H9 (cell line): ENCODE measurements at regions not wholly inside any gene's neighbourhood (a gene's known extent, or its start where the extent isn't known, plus 50 kb on each side); places are given as distances from the start of the nearest gene placed in this dataset.

Source experiments
- DNase-seq: peaks from one replicate; pipeline ENCODE4 v3.0.0-alpha.2; 2017
- H2AFZ ChIP-seq: one replicate; pipeline ENCODE4 v1.6.1; 2013; ENCODE audit warnings: mild to moderate bottlenecking, low read length, control low read depth, moderate library complexity
- H2AK5ac ChIP-seq: 2 replicates; pipeline ENCODE4 v1.6.1; 2013; ENCODE audit warnings: low read length, control low read depth, mixed read lengths; ENCODE audit not compliant: insufficient read length
- H2BK120ac ChIP-seq: one replicate; pipeline ENCODE4 v1.6.1; 2013; ENCODE audit warnings: low read depth, mild to moderate bottlenecking, low read length, control low read depth, inconsistent platforms; ENCODE audit not compliant: poor library complexity, severe bottlenecking
- H2BK12ac ChIP-seq: 2 replicates; pipeline ENCODE4 v1.6.1; 2013; ENCODE audit warnings: low read length, control low read depth, mixed read lengths, low read depth; ENCODE audit not compliant: insufficient read length
- H2BK15ac ChIP-seq: 2 replicates; pipeline ENCODE4 v1.6.1; 2013; ENCODE audit warnings: low read depth, low read length, control low read depth
- H2BK20ac ChIP-seq: one replicate; pipeline ENCODE4 v1.6.1; 2013; ENCODE audit warnings: low read depth, mild to moderate bottlenecking, low read length, control low read depth, inconsistent platforms; ENCODE audit not compliant: poor library complexity, severe bottlenecking
- H2BK5ac ChIP-seq: 2 replicates; pipeline ENCODE4 v1.6.1; 2013; ENCODE audit warnings: low read length, control low read depth, mixed read lengths; ENCODE audit not compliant: insufficient read length
- H3K14ac ChIP-seq: 2 replicates; pipeline ENCODE4 v1.6.1; 2013; ENCODE audit warnings: low read length, control low read depth; ENCODE audit not compliant: insufficient read depth
- H3K18ac ChIP-seq: 2 replicates; pipeline ENCODE4 v1.6.1; 2013; ENCODE audit warnings: low read depth, mild to moderate bottlenecking, mixed read lengths, low read length, control low read depth; ENCODE audit not compliant: insufficient read length
- H3K23ac ChIP-seq: 2 replicates; pipeline ENCODE4 v1.6.1; 2013; ENCODE audit warnings: low read length, control low read depth, mixed read lengths, low read depth; ENCODE audit not compliant: insufficient read length
- H3K23me2 ChIP-seq: 2 replicates; pipeline ENCODE4 v1.6.1; 2013; ENCODE audit warnings: low read depth, mild to moderate bottlenecking, mixed read lengths, low read length, control low read depth; ENCODE audit not compliant: insufficient read length, poor library complexity, severe bottlenecking
- H3K27ac ChIP-seq: 2 replicates; pipeline ENCODE4 v1.5.1; 2013; ENCODE audit warnings: low read length, control low read depth, mixed read lengths, low read depth; ENCODE audit not compliant: insufficient read length
- H3K27me3 ChIP-seq: 2 replicates; pipeline ENCODE4 v1.6.1; 2013; ENCODE audit warnings: low read length, control low read depth, inconsistent platforms; ENCODE audit not compliant: insufficient read depth
- H3K4ac ChIP-seq: 2 replicates; pipeline ENCODE4 v1.6.1; 2013; ENCODE audit warnings: low read depth, mild to moderate bottlenecking, control low read depth, inconsistent platforms, low read length, moderate library complexity
- H3K4me1 ChIP-seq: 2 replicates; pipeline ENCODE4 v1.6.1; 2013; ENCODE audit warnings: low read length, control low read depth, inconsistent platforms; ENCODE audit not compliant: insufficient read depth
- H3K4me2 ChIP-seq: 2 replicates; pipeline ENCODE4 v1.6.1; 2013; ENCODE audit warnings: low read length, control low read depth, mixed read lengths; ENCODE audit not compliant: insufficient read length, insufficient read depth
- H3K56ac ChIP-seq: 2 replicates; pipeline ENCODE4 v1.6.1; 2013; ENCODE audit warnings: low read depth, mild to moderate bottlenecking, mixed read lengths, low read length, control low read depth; ENCODE audit not compliant: insufficient read length
- H3K79me1 ChIP-seq: 2 replicates; pipeline ENCODE4 v1.6.1; 2013; ENCODE audit warnings: low read depth, mild to moderate bottlenecking, moderate library complexity, low read length, control low read depth, inconsistent platforms; ENCODE audit not compliant: insufficient read depth, poor library complexity, severe bottlenecking
- H3K79me2 ChIP-seq: 2 replicates; pipeline ENCODE4 v1.6.1; 2013; ENCODE audit warnings: low read length, control low read depth, inconsistent platforms; ENCODE audit not compliant: insufficient read depth
- H3K9ac ChIP-seq: 2 replicates; pipeline ENCODE4 v1.6.1; 2013; ENCODE audit warnings: low read length, control low read depth, mixed read lengths; ENCODE audit not compliant: insufficient read length; ENCODE audit errors: extremely low read depth
- H3K9me3 ChIP-seq: one replicate; pipeline ENCODE4 v1.6.1; 2013; ENCODE audit warnings: low read depth, low read length, inconsistent platforms; ENCODE audit not compliant: control insufficient read depth
- H3T11ph ChIP-seq: one replicate; pipeline ENCODE4 v1.6.1; 2013; ENCODE audit warnings: mild to moderate bottlenecking, low read length, control low read depth, inconsistent platforms
- H4K20me1 ChIP-seq: one replicate; pipeline ENCODE4 v1.6.1; 2013; ENCODE audit not compliant: control insufficient read depth, insufficient read length, insufficient read depth
- H4K5ac ChIP-seq: 2 replicates; pipeline ENCODE4 v1.6.1; 2013; ENCODE audit warnings: low read depth, mild to moderate bottlenecking, mixed read lengths, low read length, control low read depth; ENCODE audit not compliant: insufficient read length
- H4K8ac ChIP-seq: replicated peaks from 2 replicates; pipeline ENCODE4 v1.6.1; 2013; ENCODE audit warnings: low read length, control low read depth, mixed read lengths, low read depth; ENCODE audit not compliant: insufficient read length
- H4K91ac ChIP-seq: 2 replicates; pipeline ENCODE4 v1.6.1; 2013; ENCODE audit warnings: low read depth, mild to moderate bottlenecking, moderate library complexity, mixed read lengths, low read length, control low read depth; ENCODE audit not compliant: insufficient read length
- H3K27ac Mint-ChIP-seq, 3 experiments: 2 replicates in 2 of 3; 3 replicates in 1 of 3; pipeline ENCODE4 v1.8.0; 2020 to 2021; ENCODE audit warnings: mixed read lengths in 3 of 3, mild to moderate bottlenecking in 1 of 3, moderate library complexity in 1 of 3
- H3K27me3 Mint-ChIP-seq: 2 replicates; pipeline ENCODE4 v1.8.0; 2021; ENCODE audit warnings: low read depth, mild to moderate bottlenecking, moderate library complexity, mixed read lengths
- H3K36me3 Mint-ChIP-seq, 3 experiments: 2 replicates in 2 of 3; 3 replicates in 1 of 3; pipeline ENCODE4 v1.8.0; 2020 to 2021; ENCODE audit warnings: low read depth in 3 of 3, mixed read lengths in 3 of 3; ENCODE audit not compliant: insufficient read depth in 1 of 3
- H3K4me1 Mint-ChIP-seq, 2 experiments: 2 replicates each; pipeline ENCODE4 v1.8.0; 2020; ENCODE audit warnings: mixed read lengths in 2 of 2
- H3K4me3 Mint-ChIP-seq, 2 experiments: 2 replicates in 1 of 2; 3 replicates in 1 of 2; pipeline ENCODE4 v1.8.0; 2020 to 2021; ENCODE audit warnings: mild to moderate bottlenecking in 2 of 2, mixed read lengths in 2 of 2, moderate library complexity in 1 of 2
- H3K9me3 Mint-ChIP-seq, 2 experiments: 2 replicates in 1 of 2; 3 replicates in 1 of 2; pipeline ENCODE4 v1.8.0; 2020; ENCODE audit warnings: mild to moderate bottlenecking in 2 of 2, mixed read lengths in 2 of 2, moderate library complexity in 1 of 2
- CTCF ChIP-seq: fragments of 200-600 bp; sonication (generic); conservative IDR thresholded peaks from 3 replicates; pipeline ENCODE4 v1.8.0; 2021; ENCODE audit warnings: antibody characterized with exemption, mild to moderate bottlenecking
- WGBS: extraction: QIAGEN DNeasy Blood & Tissue Kit; methylation state at CpG from one replicate; pipeline ENCODE4 v1.1.7; 2013; ENCODE audit warnings: missing lambda C conversion rate, low lambda C conversion rate, mixed read lengths; ENCODE audit not compliant: insufficient read length; ENCODE audit errors: extremely low coverage; 5-methylcytosine and 5-hydroxymethylcytosine counted together

DNA sequence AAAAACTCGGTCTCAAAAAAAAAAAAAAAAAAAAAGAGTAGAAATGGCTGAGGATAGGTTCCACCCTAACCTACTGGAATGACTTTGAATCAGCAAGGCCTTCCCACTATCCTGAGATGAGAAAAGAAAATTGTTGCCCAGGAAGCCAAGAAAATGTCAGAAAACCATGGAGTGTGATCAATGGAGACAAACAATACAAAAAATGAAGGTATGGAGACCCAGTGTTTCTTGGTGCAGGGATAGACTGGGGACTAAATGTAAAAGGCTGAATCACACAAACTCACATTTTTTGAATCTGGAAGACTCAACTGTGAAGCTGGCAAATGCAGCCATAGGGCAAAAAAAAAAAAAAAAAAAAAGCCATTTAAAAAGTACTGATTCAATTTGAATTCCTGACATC lies 364.3 kb upstream of the ANKRD30A start:
- no peak overlapping the region for H3K4me2 ChIP-seq
- H3K4me1 ChIP-seq: no peaks in the 10 kb centered on the region
- no CpG with 5 or more reads among the region's 1 CpG for WGBS
- H3K14ac ChIP-seq: no peak overlapping the region
- H4K8ac ChIP-seq: no peak overlapping the region
- no peaks in the 10 kb centered on the region for H3K23me2 ChIP-seq
- Mint-ChIP-seq H3K4me1 (no peaks in the 10 kb centered on the region), H3K4me3 (no peak overlapping the region), H3K27me3 (no peaks in the 10 kb centered on the region), H3K36me3 (no peaks in the 10 kb centered on the region), H3K9me3 (no peaks in the 10 kb centered on the region), H3K27ac (no peak overlapping the region; a peak in 1 of 7 replicates)
- H2BK20ac ChIP-seq: no peak overlapping the region
- H3K9ac ChIP-seq: no peak overlapping the region
- no peak overlapping the region for H2BK5ac ChIP-seq
- H2BK15ac ChIP-seq: no peak overlapping the region
- no peaks in the 10 kb centered on the region for H3K79me1 ChIP-seq
- H2AK5ac ChIP-seq: no peak overlapping the region
- no peak overlapping the region for H4K91ac ChIP-seq
- H3T11ph ChIP-seq: no peak overlapping the region
- H3K18ac ChIP-seq: no peak overlapping the region
- H3K4ac ChIP-seq: no peak overlapping the region
- H3K79me2 ChIP-seq: no peaks in the 10 kb centered on the region
- no peak overlapping the region for H2AFZ ChIP-seq
- no peak overlapping the region for H2BK12ac ChIP-seq
- H2BK120ac ChIP-seq: no peak overlapping the region
- no peaks in the 10 kb centered on the region for H4K20me1 ChIP-seq
- no peaks in the 10 kb centered on the region for H3K27me3 ChIP-seq
- H4K5ac ChIP-seq: no peak overlapping the region
- DNase-seq: no peak
- no peak overlapping the region for H3K56ac ChIP-seq
- no peak for TF ChIP-seq CTCF
- H3K9me3 ChIP-seq: no peaks in the 10 kb centered on the region
- no peak overlapping the region for H3K27ac ChIP-seq
- no peak overlapping the region for H3K23ac ChIP-seq
